ENCODE measurements at regions not wholly inside any gene's neighbourhood (a gene's known extent, or its start where the extent isn't known, plus 50 kb on each side); places are given as distances from the start of the nearest gene placed in this dataset.

- no peak for TF ChIP-seq RFX5 (IDR thresholded peaks at IDR 0.05; ENCODE audit: low read depth, low read length)
- TF ChIP-seq ZNF124 (CRISPR knock-in tag; IDR thresholded peaks at IDR 0.05): no peak
- no peak for TF ChIP-seq CTCF (IDR thresholded peaks at IDR 0.05 in 2 of 3, conservative IDR thresholded peaks at IDR 0.05 in 1 of 3; ENCODE audit: insufficient read depth in 2 of 3, low read depth in 1 of 3, low read length in 3 of 3)
- no peak for TF ChIP-seq GTF2F1 (IDR thresholded peaks at IDR 0.05; ENCODE audit: low read depth, low read length)
- no peak for TF ChIP-seq ATF3 (IDR thresholded peaks at IDR 0.05)
- no peak for TF ChIP-seq ATF3 (CRISPR knock-in tag; conservative IDR thresholded peaks at IDR 0.05)
- TF ChIP-seq CEBPB (tag; IDR thresholded peaks at IDR 0.05): no peak
- TF ChIP-seq EZH2 (IDR thresholded peaks at IDR 0.05; ENCODE audit: borderline replicate concordance, low read depth, low read length): no peak
- no peak for TF ChIP-seq TFAP4 (CRISPR knock-in tag; IDR thresholded peaks at IDR 0.05; ENCODE audit: borderline replicate concordance)
- no peak for TF ChIP-seq SIN3A (IDR thresholded peaks at IDR 0.05; ENCODE audit: borderline replicate concordance in 2 of 2, control insufficient read depth in 1 of 2, low read depth in 2 of 2, low read length in 2 of 2)
- no peak for TF ChIP-seq ILF3 (IDR thresholded peaks at IDR 0.05; ENCODE audit: borderline replicate concordance)
- TF ChIP-seq CEBPZ (IDR thresholded peaks at IDR 0.05; ENCODE audit: borderline replicate concordance, low read depth, low read length): no peak
- TF ChIP-seq ZNF253 (CRISPR knock-in tag; conservative IDR thresholded peaks at IDR 0.05): no peak
These were observed 257.6 kb downstream of the NFATC2 start for GRCh38 chr20:51284871-51285270.

Data from K562 (cell line).